Inferior parietal cortex (tissue), 1 donor: ENCODE measurements at regions not wholly inside any gene's neighbourhood (a gene's known extent, or its start where the extent isn't known, plus 50 kb on each side); places are given as distances from the start of the nearest gene placed in this dataset.

Experiments
- DNase-seq: peaks from one replicate; pipeline ENCODE4 v3.0.0-alpha.2; 2016; ENCODE audit errors: extremely low spot score

- no peak for DNase-seq
Observed at GRCh38 chr2:196390243-196391148, 219.1 kb upstream of the STK17B start.

GRCh38 chr2:196391149-196391479 lies 219.7 kb upstream of the STK17B start:
- no peak for DNase-seq

- DNase-seq: no peak
Observed at GRCh38 chr2:196399096-196399495, 227.7 kb upstream of the STK17B start.

- DNase-seq: peak; percentile 60
Observed at GRCh38 chr2:196399722-196400691, 228.6 kb upstream of the STK17B start.

GRCh38 chr2:196403471-196403870 lies 232.1 kb upstream of the STK17B start:
- no peak for DNase-seq

GRCh38 chr2:196404276-196404675 lies 232.9 kb upstream of the STK17B start:
- DNase-seq: no peak

- peak; percentile 40 for DNase-seq
Observed at GRCh38 chr2:196407675-196408264, 231.7 kb upstream of the CCDC150 start.

GRCh38 chr2:196409376-196409775 lies 230.1 kb upstream of the CCDC150 start:
- DNase-seq: no peak

- DNase-seq: peak; percentile 64
Observed at GRCh38 chr2:196410008-196410407, 229.5 kb upstream of the CCDC150 start.

GRCh38 chr2:196413821-196414274 lies 225.7 kb upstream of the CCDC150 start:
- DNase-seq: peak; percentile 40

GRCh38 chr2:196415384-196415783 lies 224.1 kb upstream of the CCDC150 start:
- no peak for DNase-seq

GRCh38 chr2:196420143-196420542 lies 219.4 kb upstream of the CCDC150 start:
- no peak for DNase-seq

- no peak for DNase-seq
Observed at GRCh38 chr2:196421880-196422279, 217.6 kb upstream of the CCDC150 start.

GRCh38 chr2:196422361-196422760 lies 217.2 kb upstream of the CCDC150 start:
- DNase-seq: no peak

- DNase-seq: no peak
Observed at GRCh38 chr2:196426122-196426521, 213.4 kb upstream of the CCDC150 start.

GRCh38 chr2:196427986-196428634 lies 211.4 kb upstream of the CCDC150 start:
- DNase-seq: no peak

- DNase-seq: no peak
Observed at GRCh38 chr2:196431076-196431475, 208.4 kb upstream of the CCDC150 start.

- peak; percentile 58 for DNase-seq
Observed at GRCh38 chr2:196431957-196432356, 207.6 kb upstream of the CCDC150 start.

GRCh38 chr2:196433116-196433515 lies 206.4 kb upstream of the CCDC150 start:
- DNase-seq: no peak

- no peak for DNase-seq
Observed at GRCh38 chr2:196434217-196434616, 205.3 kb upstream of the CCDC150 start.

- DNase-seq: no peak
Observed at GRCh38 chr2:196435189-196435588, 204.3 kb upstream of the CCDC150 start.

GRCh38 chr2:196437626-196438025 lies 201.9 kb upstream of the CCDC150 start:
- no peak for DNase-seq
